SH-SY5Y (cell line): ENCODE measurements at regions not wholly inside any gene's neighbourhood (a gene's known extent, or its start where the extent isn't known, plus 50 kb on each side); places are given as distances from the start of the nearest gene placed in this dataset.

Experiments used
- GATA2 ChIP-seq: IDR thresholded peaks from 2 replicates; pipeline ENCODE4 v1.6.1; 2011; ENCODE audit warnings: mild to moderate bottlenecking, low read depth, low read length
- GATA3 ChIP-seq: IDR thresholded peaks from 2 replicates; pipeline ENCODE4 v1.6.1; 2011; ENCODE audit warnings: low read depth, mild to moderate bottlenecking, low read length, moderate library complexity

- TF ChIP-seq GATA2 (no peak), GATA3 (no peak)
Measured at GRCh38 chr2:8502316-8502715, 179.5 kb upstream of the ID2 start.
